ENCODE measurements at regions not wholly inside any gene's neighbourhood (a gene's known extent, or its start where the extent isn't known, plus 50 kb on each side); places are given as distances from the start of the nearest gene placed in this dataset.

GRCh38 chr18:45398448-45398847 is 216.8 kb upstream of the SLC14A2 start:
- Histone ChIP-seq H3K4me1 (ENCODE audit: control insufficient read depth in 2 of 2, insufficient read depth in 2 of 2, low read length in 2 of 2) (no peaks in the 10 kb centered on the region), H3K27me3 (replicated peaks in 1 of 4; ENCODE audit: control extremely low read depth in 1 of 4, control insufficient read depth in 3 of 4, insufficient read depth in 4 of 4, low read length in 3 of 4) (peaks cover 0 to 4% (median 2%) of the 10 kb centered on the region in 4 experiments), H3K27ac (ENCODE audit: low read length in 2 of 2) (no peak overlapping the region), H3K9me3 (ENCODE audit: control extremely low read depth in 1 of 3, control insufficient read depth in 2 of 3, insufficient read depth in 1 of 3, low read length in 2 of 3) (no peaks in the 10 kb centered on the region), H3K79me2 (ENCODE audit: control insufficient read depth, insufficient read depth, low read length) (no peaks in the 10 kb centered on the region), H3K4me2 (replicated peaks; ENCODE audit: low read depth, low read length, poor library complexity, severe bottlenecking) (no peak overlapping the region), H4K20me1 (ENCODE audit: control insufficient read depth, insufficient read depth, low read length, poor library complexity, severe bottlenecking) (no peaks in the 10 kb centered on the region), H3K36me3 (replicated peaks in 1 of 2; ENCODE audit: control extremely low read depth in 1 of 2, control insufficient read depth in 1 of 2, extremely low read depth in 1 of 2, insufficient read depth in 2 of 2, low read length in 1 of 2) (no peaks in the 10 kb centered on the region), H3K4me3 (ENCODE audit: control extremely low read depth in 1 of 5, extremely low read depth in 1 of 5, insufficient read depth in 1 of 5, low read depth in 2 of 5, low read length in 4 of 5) (no peak overlapping the region), H3K9ac (ENCODE audit: low read length) (no peak overlapping the region), H2AFZ (ENCODE audit: insufficient read depth, low read depth, low read length, poor library complexity, severe bottlenecking) (no peak overlapping the region)
- ATAC-seq (ENCODE audit: low read depth) = no peak
- no peak for DNase-seq
- ChIA-PET POLR2A (no interaction called here), CTCF (interaction anchor here (1.4 kb wide), 1 partner anchor 13 kb away, joined by 5 read pairs; no protein-coding TSS in a partner anchor)
- WGBS (ENCODE audit: insufficient coverage) = no CpG with 5 or more reads among the region's 3 CpGs
- intact Hi-C loops (cut with micrococcal nuclease) = no loop called here
- Mint-ChIP-seq H3K4me3 (no peak overlapping the region), H3K27me3 (peaks cover 38% of the 10 kb centered on the region), H3K27ac (no peak overlapping the region), H3K9me3 (ENCODE audit: insufficient read depth) (no peaks in the 10 kb centered on the region), H3K4me1 (no peaks in the 10 kb centered on the region)
- TF ChIP-seq CTCF (IDR thresholded peaks at IDR 0.05) (no peak), EZH2 (IDR thresholded peaks at IDR 0.05; ENCODE audit: borderline replicate concordance, insufficient read depth, low read depth, low read length, poor library complexity, severe bottlenecking) (no peak)

GRCh38 chr18:45399146-45399545 is 216.1 kb upstream of the SLC14A2 start:
- Histone ChIP-seq H3K4me1 (ENCODE audit: control insufficient read depth in 2 of 2, insufficient read depth in 2 of 2, low read length in 2 of 2) (no peaks in the 10 kb centered on the region), H4K20me1 (ENCODE audit: control insufficient read depth, insufficient read depth, low read length, poor library complexity, severe bottlenecking) (no peaks in the 10 kb centered on the region), H2AFZ (ENCODE audit: insufficient read depth, low read depth, low read length, poor library complexity, severe bottlenecking) (no peak overlapping the region), H3K9me3 (ENCODE audit: control extremely low read depth in 1 of 3, control insufficient read depth in 2 of 3, insufficient read depth in 1 of 3, low read length in 2 of 3) (no peaks in the 10 kb centered on the region), H3K9ac (ENCODE audit: low read length) (no peak overlapping the region), H3K4me2 (replicated peaks; ENCODE audit: low read depth, low read length, poor library complexity, severe bottlenecking) (no peak overlapping the region), H3K79me2 (ENCODE audit: control insufficient read depth, insufficient read depth, low read length) (no peaks in the 10 kb centered on the region), H3K27me3 (replicated peaks in 1 of 4; ENCODE audit: control extremely low read depth in 1 of 4, control insufficient read depth in 3 of 4, insufficient read depth in 4 of 4, low read length in 3 of 4) (peaks cover 0 to 4% (median 2%) of the 10 kb centered on the region in 4 experiments), H3K4me3 (ENCODE audit: control extremely low read depth in 1 of 5, extremely low read depth in 1 of 5, insufficient read depth in 1 of 5, low read depth in 2 of 5, low read length in 4 of 5) (no peak overlapping the region), H3K27ac (ENCODE audit: low read length in 2 of 2) (no peak overlapping the region), H3K36me3 (replicated peaks in 1 of 2; ENCODE audit: control extremely low read depth in 1 of 2, control insufficient read depth in 1 of 2, extremely low read depth in 1 of 2, insufficient read depth in 2 of 2, low read length in 1 of 2) (no peaks in the 10 kb centered on the region)
- ATAC-seq (ENCODE audit: low read depth) (no peak), DNase-seq (no peak)
- Mint-ChIP-seq H3K9me3 (ENCODE audit: insufficient read depth) (no peaks in the 10 kb centered on the region), H3K4me1 (no peaks in the 10 kb centered on the region), H3K4me3 (no peak overlapping the region), H3K27me3 (peaks cover 33% of the 10 kb centered on the region), H3K27ac (no peak overlapping the region)
- ChIA-PET POLR2A (no interaction called here), CTCF (no interaction called here)
- intact Hi-C loops (cut with micrococcal nuclease) = no loop called here
- 100% methylated on average over 1 of the region's 2 CpGs for WGBS (ENCODE audit: insufficient coverage)
- TF ChIP-seq EZH2 (IDR thresholded peaks at IDR 0.05; ENCODE audit: borderline replicate concordance, insufficient read depth, low read depth, low read length, poor library complexity, severe bottlenecking) (no peak), CTCF (IDR thresholded peaks at IDR 0.05) (no peak)
